ENCODE measurements at regions not wholly inside any gene's neighbourhood (a gene's known extent, or its start where the extent isn't known, plus 50 kb on each side); places are given as distances from the start of the nearest gene placed in this dataset.
"Not testable (repeated sequence)": the region's sequence is repeated elsewhere in the genome, so short reads cannot be mapped to it uniquely, and the experiment has no call there.

DNA sequence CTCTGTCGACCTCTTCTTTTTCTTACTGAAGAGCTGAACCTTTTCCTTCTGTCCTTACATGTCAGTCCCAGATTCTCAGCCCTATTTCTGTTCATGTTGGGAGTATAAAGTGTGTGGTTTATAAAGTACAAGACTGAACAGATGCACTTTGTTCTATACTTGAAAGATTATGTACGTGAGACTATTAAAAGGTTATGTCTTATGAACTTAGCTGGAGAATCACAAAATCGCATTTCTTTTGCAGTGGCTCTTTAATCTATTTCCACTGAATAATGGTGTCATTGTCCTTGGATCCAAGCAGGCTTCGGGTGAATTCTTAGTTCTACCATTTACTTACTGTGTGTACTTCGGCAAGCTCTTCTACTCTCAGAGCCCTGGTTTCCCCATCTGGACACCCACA is 558.4 kb downstream of the TMEM135 start:
- Histone ChIP-seq H3K27ac (ENCODE audit: low read length) (no peak overlapping the region), H3K4me3 (ENCODE audit: low read length) (no peak overlapping the region), H3F3A (ENCODE audit: insufficient read depth, low read length) (no peaks in the 10 kb centered on the region), H3K9me2 (replicated peaks; ENCODE audit: insufficient read depth, low read length) (no peaks in the 10 kb centered on the region), H3K4me1 (ENCODE audit: low read length) (no peaks in the 10 kb centered on the region), H2AFZ (ENCODE audit: low read length) (no peak overlapping the region), H3K79me2 (ENCODE audit: low read length) (no peaks in the 10 kb centered on the region), H4K20me1 (ENCODE audit: insufficient read depth, low read length) (no peaks in the 10 kb centered on the region), H3K9ac (ENCODE audit: low read length) (no peak overlapping the region), H3K36me3 (replicated peaks; ENCODE audit: insufficient read depth, low read length) (no peaks in the 10 kb centered on the region), H3K9me3 (replicated peaks; ENCODE audit: insufficient read depth, low read length) (no peaks in the 10 kb centered on the region), H3K27me3 (replicated peaks; ENCODE audit: insufficient read depth, low read length) (no peaks in the 10 kb centered on the region), H3K4me2 (ENCODE audit: low read depth, low read length) (no peak overlapping the region)
- TF ChIP-seq, protein P1, sequence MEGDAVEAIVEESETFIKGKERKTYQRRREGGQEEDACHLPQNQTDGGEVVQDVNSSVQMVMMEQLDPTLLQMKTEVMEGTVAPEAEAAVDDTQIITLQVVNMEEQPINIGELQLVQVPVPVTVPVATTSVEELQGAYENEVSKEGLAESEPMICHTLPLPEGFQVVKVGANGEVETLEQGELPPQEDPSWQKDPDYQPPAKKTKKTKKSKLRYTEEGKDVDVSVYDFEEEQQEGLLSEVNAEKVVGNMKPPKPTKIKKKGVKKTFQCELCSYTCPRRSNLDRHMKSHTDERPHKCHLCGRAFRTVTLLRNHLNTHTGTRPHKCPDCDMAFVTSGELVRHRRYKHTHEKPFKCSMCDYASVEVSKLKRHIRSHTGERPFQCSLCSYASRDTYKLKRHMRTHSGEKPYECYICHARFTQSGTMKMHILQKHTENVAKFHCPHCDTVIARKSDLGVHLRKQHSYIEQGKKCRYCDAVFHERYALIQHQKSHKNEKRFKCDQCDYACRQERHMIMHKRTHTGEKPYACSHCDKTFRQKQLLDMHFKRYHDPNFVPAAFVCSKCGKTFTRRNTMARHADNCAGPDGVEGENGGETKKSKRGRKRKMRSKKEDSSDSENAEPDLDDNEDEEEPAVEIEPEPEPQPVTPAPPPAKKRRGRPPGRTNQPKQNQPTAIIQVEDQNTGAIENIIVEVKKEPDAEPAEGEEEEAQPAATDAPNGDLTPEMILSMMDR (IDR thresholded peaks at IDR 0.05; ENCODE audit: low read length), result no peak
- TF ChIP-seq EZH2 (optimal IDR thresholded peaks at IDR 0.05; ENCODE audit: low read depth, low read length), result no peak
- no peak for TF ChIP-seq EZH2phosphoT487 (IDR thresholded peaks at IDR 0.05; ENCODE audit: low read length)
- no peak for DNase-seq

DNA sequence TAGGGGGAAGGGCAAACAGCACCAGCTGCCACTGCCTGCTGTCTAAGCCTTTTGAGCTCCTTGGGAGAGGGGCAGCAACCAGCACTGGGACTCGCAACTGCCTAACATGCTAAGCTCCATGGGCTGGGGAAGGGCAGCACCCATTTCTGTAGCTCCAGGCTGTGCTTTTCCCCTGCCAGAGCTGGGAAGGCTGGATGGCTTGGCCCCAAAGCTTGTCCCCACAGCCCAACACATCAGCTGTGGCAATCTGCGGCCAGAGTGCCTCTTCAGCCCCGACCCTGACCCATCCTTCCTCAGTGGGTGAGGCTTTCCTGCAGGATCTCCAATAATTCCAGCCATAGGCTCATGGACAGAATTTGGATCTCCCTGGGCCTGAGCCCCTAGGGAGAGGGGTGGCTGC is 551.3 kb downstream of the TMEM135 start:
- H2AFZ ChIP-seq (ENCODE audit: low read length), result no peak overlapping the region
- H3K27ac ChIP-seq (ENCODE audit: low read length), result no peak overlapping the region
- no peaks in the 10 kb centered on the region for H3K4me1 ChIP-seq (ENCODE audit: low read length)
- H3K9me2 ChIP-seq (replicated peaks; ENCODE audit: insufficient read depth, low read length), result no peaks in the 10 kb centered on the region
- no peaks in the 10 kb centered on the region for H3K27me3 ChIP-seq (replicated peaks; ENCODE audit: insufficient read depth, low read length)
- no peaks in the 10 kb centered on the region for H3F3A ChIP-seq (ENCODE audit: insufficient read depth, low read length)
- TF ChIP-seq, protein P1 (IDR thresholded peaks at IDR 0.05; ENCODE audit: low read length), result no peak
- no peak for TF ChIP-seq EZH2phosphoT487 (IDR thresholded peaks at IDR 0.05; ENCODE audit: low read length)
- no peak for TF ChIP-seq EZH2 (optimal IDR thresholded peaks at IDR 0.05; ENCODE audit: low read depth, low read length)
- H3K36me3 ChIP-seq (replicated peaks; ENCODE audit: insufficient read depth, low read length), result no peaks in the 10 kb centered on the region
- DNase-seq, result no peak
- H3K9me3 ChIP-seq (replicated peaks; ENCODE audit: insufficient read depth, low read length), result no peaks in the 10 kb centered on the region
- no peaks in the 10 kb centered on the region for H3K79me2 ChIP-seq (ENCODE audit: low read length)
- no peak overlapping the region for H3K4me3 ChIP-seq (ENCODE audit: low read length)
- H3K4me2 ChIP-seq (ENCODE audit: low read depth, low read length), result no peak overlapping the region
- H4K20me1 ChIP-seq (ENCODE audit: insufficient read depth, low read length), result no peaks in the 10 kb centered on the region
- no peak overlapping the region for H3K9ac ChIP-seq (ENCODE audit: low read length)

DNA sequence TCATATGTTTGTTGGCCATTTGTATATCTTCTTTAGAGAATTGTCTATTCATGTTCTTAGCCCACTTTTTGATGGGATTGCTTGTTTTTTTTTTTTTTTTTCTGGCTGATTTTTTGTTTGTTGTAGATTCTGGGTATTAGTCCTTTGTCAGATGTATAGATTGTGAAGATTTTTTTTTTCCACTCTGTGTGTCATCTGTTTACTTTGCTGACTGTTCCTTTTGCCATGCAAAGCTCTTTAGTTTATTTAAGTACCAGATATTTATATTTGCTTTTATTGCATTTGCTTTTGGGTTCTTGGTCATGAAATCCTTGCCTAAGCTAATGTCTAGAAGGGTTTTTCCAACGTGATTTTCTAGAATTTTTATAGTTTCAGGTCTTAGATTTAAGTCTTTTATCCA is 547.9 kb downstream of the TMEM135 start:
- not testable (repeated sequence) for H4K20me1 ChIP-seq (ENCODE audit: insufficient read depth, low read length); H3K9me2 ChIP-seq (replicated peaks; ENCODE audit: insufficient read depth, low read length); H3K36me3 ChIP-seq (replicated peaks; ENCODE audit: insufficient read depth, low read length); H3K4me3 ChIP-seq (ENCODE audit: low read length); H2AFZ ChIP-seq (ENCODE audit: low read length); H3K4me1 ChIP-seq (ENCODE audit: low read length); H3K4me2 ChIP-seq (ENCODE audit: low read depth, low read length); H3K27me3 ChIP-seq (replicated peaks; ENCODE audit: insufficient read depth, low read length); DNase-seq; H3K27ac ChIP-seq (ENCODE audit: low read length); H3K9me3 ChIP-seq (replicated peaks; ENCODE audit: insufficient read depth, low read length); H3F3A ChIP-seq (ENCODE audit: insufficient read depth, low read length); H3K9ac ChIP-seq (ENCODE audit: low read length); H3K79me2 ChIP-seq (ENCODE audit: low read length)

DNA sequence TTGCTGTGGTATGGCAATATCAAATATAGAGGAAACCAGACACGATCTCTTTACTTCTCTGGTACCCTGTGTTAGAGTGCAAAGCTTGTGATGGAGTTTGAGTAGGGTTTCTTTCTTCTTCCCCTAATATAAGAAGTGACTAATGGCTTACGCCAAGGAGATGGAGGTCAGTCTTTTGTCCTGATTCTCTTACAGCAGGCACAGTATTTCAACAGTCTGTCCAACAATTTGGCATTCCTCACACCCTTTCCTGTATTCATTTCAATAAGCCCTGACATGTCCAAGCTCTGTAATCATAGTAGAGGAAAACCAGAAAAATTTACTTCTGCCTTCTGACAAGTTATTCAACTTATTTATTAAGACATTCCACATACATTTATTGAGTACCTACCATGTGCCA is 546.2 kb downstream of the TMEM135 start:
- H3K27ac ChIP-seq (ENCODE audit: low read length), result no peak overlapping the region
- no peak for DNase-seq
- TF ChIP-seq EZH2phosphoT487 (IDR thresholded peaks at IDR 0.05; ENCODE audit: low read length), result no peak
- no peak for TF ChIP-seq EZH2 (optimal IDR thresholded peaks at IDR 0.05; ENCODE audit: low read depth, low read length)
- TF ChIP-seq, protein P1 (IDR thresholded peaks at IDR 0.05; ENCODE audit: low read length), result no peak
- H3K27me3 ChIP-seq (replicated peaks; ENCODE audit: insufficient read depth, low read length), result no peaks in the 10 kb centered on the region
- H4K20me1 ChIP-seq (ENCODE audit: insufficient read depth, low read length), result no peaks in the 10 kb centered on the region
- H3K9me3 ChIP-seq (replicated peaks; ENCODE audit: insufficient read depth, low read length), result no peaks in the 10 kb centered on the region
- H3K9ac ChIP-seq (ENCODE audit: low read length), result no peak overlapping the region
- H2AFZ ChIP-seq (ENCODE audit: low read length), result no peak overlapping the region
- no peak overlapping the region for H3K4me2 ChIP-seq (ENCODE audit: low read depth, low read length)
- H3F3A ChIP-seq (ENCODE audit: insufficient read depth, low read length), result no peaks in the 10 kb centered on the region
- no peaks in the 10 kb centered on the region for H3K9me2 ChIP-seq (replicated peaks; ENCODE audit: insufficient read depth, low read length)
- no peaks in the 10 kb centered on the region for H3K36me3 ChIP-seq (replicated peaks; ENCODE audit: insufficient read depth, low read length)
- H3K4me3 ChIP-seq (ENCODE audit: low read length), result no peak overlapping the region
- H3K79me2 ChIP-seq (ENCODE audit: low read length), result no peaks in the 10 kb centered on the region
- no peaks in the 10 kb centered on the region for H3K4me1 ChIP-seq (ENCODE audit: low read length)

Data from MM.1S (cell line).